ENCODE measurements at regions not wholly inside any gene's neighbourhood (a gene's known extent, or its start where the extent isn't known, plus 50 kb on each side); places are given as distances from the start of the nearest gene placed in this dataset.
"Not testable (repeated sequence)": the region's sequence is repeated elsewhere in the genome, so short reads cannot be mapped to it uniquely, and the experiment has no call there.

DNA sequence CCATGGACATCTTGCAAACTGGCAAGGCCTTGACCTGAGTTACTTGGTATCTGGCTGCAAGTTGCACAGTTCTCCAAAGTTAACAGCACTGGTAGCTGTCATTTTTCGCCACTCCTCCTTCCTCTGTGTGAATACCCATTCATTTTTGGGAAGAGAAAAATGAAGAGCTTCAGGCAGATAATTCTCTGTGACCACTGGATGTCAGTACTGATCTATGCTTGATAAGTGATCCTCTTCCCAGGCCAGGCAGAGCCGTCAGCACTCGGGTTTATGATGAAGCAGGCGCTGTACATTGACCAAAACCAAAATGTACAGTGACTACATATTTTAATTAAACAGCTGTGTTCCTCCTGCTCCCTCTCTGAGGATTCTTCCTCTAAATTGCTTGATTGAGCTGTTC is 55.9 kb upstream of the PDZD8 start:
- peak; percentile 50 for DNase-seq (ENCODE audit: low read depth)
- H3K4me3 ChIP-seq (ENCODE audit: low read depth, low read length), result no peak overlapping the region
- TF ChIP-seq MYC (IDR thresholded peaks at IDR 0.05; ENCODE audit: low read depth, low read length), result no peak
- TF ChIP-seq, protein P1, sequence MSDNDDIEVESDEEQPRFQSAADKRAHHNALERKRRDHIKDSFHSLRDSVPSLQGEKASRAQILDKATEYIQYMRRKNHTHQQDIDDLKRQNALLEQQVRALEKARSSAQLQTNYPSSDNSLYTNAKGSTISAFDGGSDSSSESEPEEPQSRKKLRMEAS (IDR thresholded peaks at IDR 0.05; ENCODE audit: low read depth, low read length), result no peak
- no peak for TF ChIP-seq POLR2A (IDR thresholded peaks at IDR 0.05; ENCODE audit: extremely low read depth, insufficient read length)
- TF ChIP-seq, protein P2, sequence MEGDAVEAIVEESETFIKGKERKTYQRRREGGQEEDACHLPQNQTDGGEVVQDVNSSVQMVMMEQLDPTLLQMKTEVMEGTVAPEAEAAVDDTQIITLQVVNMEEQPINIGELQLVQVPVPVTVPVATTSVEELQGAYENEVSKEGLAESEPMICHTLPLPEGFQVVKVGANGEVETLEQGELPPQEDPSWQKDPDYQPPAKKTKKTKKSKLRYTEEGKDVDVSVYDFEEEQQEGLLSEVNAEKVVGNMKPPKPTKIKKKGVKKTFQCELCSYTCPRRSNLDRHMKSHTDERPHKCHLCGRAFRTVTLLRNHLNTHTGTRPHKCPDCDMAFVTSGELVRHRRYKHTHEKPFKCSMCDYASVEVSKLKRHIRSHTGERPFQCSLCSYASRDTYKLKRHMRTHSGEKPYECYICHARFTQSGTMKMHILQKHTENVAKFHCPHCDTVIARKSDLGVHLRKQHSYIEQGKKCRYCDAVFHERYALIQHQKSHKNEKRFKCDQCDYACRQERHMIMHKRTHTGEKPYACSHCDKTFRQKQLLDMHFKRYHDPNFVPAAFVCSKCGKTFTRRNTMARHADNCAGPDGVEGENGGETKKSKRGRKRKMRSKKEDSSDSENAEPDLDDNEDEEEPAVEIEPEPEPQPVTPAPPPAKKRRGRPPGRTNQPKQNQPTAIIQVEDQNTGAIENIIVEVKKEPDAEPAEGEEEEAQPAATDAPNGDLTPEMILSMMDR (IDR thresholded peaks at IDR 0.05; ENCODE audit: low read depth, low read length), result no peak

DNA sequence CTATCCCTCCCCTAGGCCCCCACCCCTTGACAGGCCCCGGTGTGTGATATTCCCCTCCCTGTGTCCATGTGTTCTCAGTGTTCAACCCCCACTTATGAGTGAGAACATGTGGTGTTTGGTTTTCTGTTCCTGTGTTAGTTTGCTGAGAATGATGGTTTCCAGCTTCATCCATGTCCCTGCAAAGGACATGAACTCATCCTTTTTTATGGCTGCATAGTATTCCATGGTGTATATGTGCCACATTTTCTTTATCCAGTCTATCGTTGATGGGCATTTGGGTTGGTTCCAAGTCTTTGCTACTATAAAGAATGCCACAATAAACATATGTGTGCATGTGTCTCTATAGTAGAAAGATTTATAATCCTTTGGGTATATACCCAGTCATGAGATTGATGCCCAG is 55.3 kb upstream of the PDZD8 start:
- H3K4me3 ChIP-seq (ENCODE audit: low read depth, low read length); DNase-seq (ENCODE audit: low read depth): not testable (repeated sequence)

DNA sequence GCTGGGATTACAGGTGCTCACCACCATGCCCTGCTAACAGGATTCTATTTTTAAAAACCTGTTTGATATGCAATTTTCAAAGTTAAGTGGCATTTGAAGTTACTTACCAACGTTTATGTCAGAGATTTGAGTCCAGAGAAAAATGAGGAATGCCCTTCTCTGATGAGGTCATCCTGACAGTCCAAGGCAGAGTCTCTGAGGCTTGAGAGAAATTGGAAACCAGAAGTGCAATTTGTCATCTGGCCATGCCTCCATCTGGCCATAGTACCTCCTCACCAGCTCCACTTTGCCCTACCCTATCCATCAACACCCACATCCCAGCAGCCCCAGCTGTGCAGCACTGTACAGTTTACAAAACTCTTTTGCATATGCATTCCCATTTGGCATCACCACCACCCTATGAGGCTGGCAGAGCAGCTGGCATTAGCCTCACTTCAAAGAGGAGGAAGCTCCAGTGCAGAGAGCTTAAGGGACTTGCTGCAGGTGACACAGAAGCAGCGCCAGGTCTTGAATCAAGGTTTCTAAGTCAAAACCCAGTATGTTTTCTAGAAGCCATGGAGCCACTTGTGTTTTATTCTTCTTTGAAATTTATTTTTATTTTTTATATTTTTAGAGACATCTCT is 54.5 kb upstream of the PDZD8 start:
- DNase-seq (ENCODE audit: low read depth), result no peak
- TF ChIP-seq, protein P1 (IDR thresholded peaks at IDR 0.05; ENCODE audit: low read depth, low read length), result no peak
- no peak for TF ChIP-seq MYC (IDR thresholded peaks at IDR 0.05; ENCODE audit: low read depth, low read length)
- TF ChIP-seq, protein P2 (IDR thresholded peaks at IDR 0.05; ENCODE audit: low read depth, low read length), result no peak

DNA sequence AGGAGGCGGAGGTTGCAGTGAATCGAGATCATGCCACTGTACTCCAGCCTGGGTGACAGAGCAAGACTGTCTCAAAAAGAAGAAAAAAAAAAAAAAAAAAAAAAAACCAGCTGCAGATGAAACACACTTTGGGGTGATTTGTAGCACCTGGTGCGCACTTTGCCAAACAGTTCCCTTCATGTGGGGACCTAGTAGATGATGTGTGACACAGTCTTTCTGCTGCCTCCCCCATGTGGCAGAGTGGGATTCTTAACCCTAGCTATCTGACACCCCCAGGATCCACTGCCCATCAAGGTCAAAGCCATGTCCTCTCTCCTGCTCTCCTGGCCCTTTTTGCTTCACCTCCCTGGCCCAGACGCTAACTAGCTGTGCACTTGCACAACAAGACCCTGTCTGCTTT is 52.1 kb upstream of the PDZD8 start:
- no peak for DNase-seq (ENCODE audit: low read depth)
- no peak overlapping the region for H3K4me3 ChIP-seq (ENCODE audit: low read depth, low read length)
- TF ChIP-seq POLR2A (IDR thresholded peaks at IDR 0.05; ENCODE audit: extremely low read depth, insufficient read length) (no peak), MYC (IDR thresholded peaks at IDR 0.05; ENCODE audit: low read depth, low read length) (no peak)
- TF ChIP-seq, protein P1 (IDR thresholded peaks at IDR 0.05; ENCODE audit: low read depth, low read length), result no peak
- TF ChIP-seq, protein P2 (IDR thresholded peaks at IDR 0.05; ENCODE audit: low read depth, low read length), result no peak

More for the DNA sequence above, 54.5 kb upstream of the PDZD8 start:
- no peak overlapping the region for H3K4me3 ChIP-seq (ENCODE audit: low read depth, low read length)

DNA sequence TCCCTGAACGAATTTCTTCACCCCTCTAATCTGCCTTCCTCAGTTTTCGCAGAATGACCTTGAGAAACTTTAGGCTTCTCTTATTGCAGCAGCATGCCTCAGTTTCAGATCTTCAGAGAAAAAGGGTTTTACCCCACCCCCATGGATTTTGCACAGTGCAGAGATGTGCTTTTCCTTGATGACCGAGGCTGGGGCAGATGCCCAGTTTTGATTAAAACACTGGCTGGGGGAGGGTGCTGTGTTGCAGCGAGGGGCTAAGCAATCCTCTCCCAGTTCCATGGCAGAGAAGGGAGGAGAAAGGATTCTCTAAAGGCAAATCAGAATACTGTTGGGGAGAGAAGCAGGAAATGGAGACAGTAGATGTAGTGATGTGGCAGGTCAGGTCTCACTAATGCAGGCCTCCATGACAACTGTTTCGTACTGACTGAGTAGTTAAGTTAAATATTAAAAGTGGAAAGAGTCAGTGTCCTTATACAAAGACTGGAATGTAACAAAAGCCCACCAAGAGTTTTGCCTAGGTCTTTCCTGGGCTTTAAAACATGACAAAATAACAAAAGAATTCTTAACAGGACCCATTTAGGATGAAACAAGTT is 50.8 kb upstream of the PDZD8 start:
- TF ChIP-seq, protein P1 (IDR thresholded peaks at IDR 0.05; ENCODE audit: low read depth, low read length), result no peak
- TF ChIP-seq, protein P2 (IDR thresholded peaks at IDR 0.05; ENCODE audit: low read depth, low read length), result no peak
- TF ChIP-seq POLR2A (IDR thresholded peaks at IDR 0.05; ENCODE audit: extremely low read depth, insufficient read length), result no peak
- no peak for TF ChIP-seq MYC (IDR thresholded peaks at IDR 0.05; ENCODE audit: low read depth, low read length)
- DNase-seq (ENCODE audit: low read depth), result no peak
- H3K4me3 ChIP-seq (ENCODE audit: low read depth, low read length), result no peak overlapping the region

DNA sequence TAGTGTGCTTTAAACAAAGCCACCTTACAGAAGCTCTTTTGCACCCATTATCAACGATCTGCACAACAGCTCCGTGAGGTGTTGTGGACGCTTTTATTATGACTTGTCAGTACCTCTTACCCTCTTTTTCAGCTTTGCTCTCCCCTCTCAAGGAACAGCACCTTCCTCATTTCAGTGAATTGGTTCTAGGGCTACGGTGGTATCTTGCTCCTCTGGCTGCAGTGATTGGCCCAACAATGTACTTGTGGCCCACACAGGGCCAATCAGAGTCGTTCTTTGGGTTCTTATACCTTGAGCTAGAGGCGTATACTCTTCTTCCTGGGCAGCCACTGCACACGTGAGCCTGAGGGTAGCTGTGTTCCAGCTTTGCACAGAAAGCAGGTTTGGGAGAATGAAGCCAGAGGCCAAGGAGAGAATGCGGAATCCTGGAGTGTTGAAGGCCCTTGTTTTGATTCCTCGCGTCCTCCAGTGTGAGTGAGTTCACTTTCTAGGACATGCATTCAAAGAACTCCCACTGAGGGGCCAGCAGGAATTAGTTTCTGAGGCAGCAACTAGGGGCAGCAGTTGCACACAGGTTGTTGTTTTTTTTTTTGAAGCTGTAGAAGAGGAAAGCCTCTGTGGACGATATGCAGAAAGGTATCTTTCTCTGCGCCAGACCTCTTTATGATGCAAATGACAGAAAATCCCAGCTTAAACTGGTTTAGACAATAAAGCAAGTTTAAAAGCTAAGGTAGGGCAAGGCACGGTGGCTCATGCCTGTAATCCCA is 49.8 kb upstream of the PDZD8 start:
- TF ChIP-seq, protein P1 (IDR thresholded peaks at IDR 0.05; ENCODE audit: low read depth, low read length), result no peak
- TF ChIP-seq MYC (IDR thresholded peaks at IDR 0.05; ENCODE audit: low read depth, low read length), result no peak
- no peak for TF ChIP-seq POLR2A (IDR thresholded peaks at IDR 0.05; ENCODE audit: extremely low read depth, insufficient read length)
- TF ChIP-seq, protein P2 (IDR thresholded peaks at IDR 0.05; ENCODE audit: low read depth, low read length), result no peak
- no peak overlapping the region for H3K4me3 ChIP-seq (ENCODE audit: low read depth, low read length)
- DNase-seq (ENCODE audit: low read depth), result no peak
